ENCODE measurements at regions not wholly inside any gene's neighbourhood (a gene's known extent, or its start where the extent isn't known, plus 50 kb on each side); places are given as distances from the start of the nearest gene placed in this dataset.

DNA sequence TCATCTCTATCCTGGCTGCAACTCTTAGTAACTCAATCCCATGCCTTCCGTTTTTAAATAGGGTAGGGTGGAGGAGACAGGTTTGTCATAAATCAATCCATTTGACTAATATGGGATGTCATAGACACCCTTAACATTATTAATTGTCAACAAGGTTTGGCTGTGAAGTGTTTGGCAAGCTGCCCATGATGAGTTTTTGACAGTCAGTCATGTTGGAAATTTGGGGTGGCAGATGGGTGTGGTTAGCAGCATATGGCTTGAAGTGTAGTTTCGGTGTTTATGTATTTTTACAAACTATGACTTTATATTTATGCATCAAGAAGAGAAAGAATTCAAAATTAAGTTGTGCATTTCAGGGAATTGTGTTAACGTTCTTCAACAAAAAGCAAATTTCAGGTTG, 221.8 kb upstream of the CDH5 start:
- TF ChIP-seq, protein P1, sequence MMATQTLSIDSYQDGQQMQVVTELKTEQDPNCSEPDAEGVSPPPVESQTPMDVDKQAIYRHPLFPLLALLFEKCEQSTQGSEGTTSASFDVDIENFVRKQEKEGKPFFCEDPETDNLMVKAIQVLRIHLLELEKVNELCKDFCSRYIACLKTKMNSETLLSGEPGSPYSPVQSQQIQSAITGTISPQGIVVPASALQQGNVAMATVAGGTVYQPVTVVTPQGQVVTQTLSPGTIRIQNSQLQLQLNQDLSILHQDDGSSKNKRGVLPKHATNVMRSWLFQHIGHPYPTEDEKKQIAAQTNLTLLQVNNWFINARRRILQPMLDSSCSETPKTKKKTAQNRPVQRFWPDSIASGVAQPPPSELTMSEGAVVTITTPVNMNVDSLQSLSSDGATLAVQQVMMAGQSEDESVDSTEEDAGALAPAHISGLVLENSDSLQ (IDR thresholded peaks at IDR 0.05), result no peak
- no peak for TF ChIP-seq FOXA1 (IDR thresholded peaks at IDR 0.05)
- TF ChIP-seq SP1 (IDR thresholded peaks at IDR 0.05), result no peak
- TF ChIP-seq ARNT (IDR thresholded peaks at IDR 0.05), result no peak
- no peak for TF ChIP-seq ZNF384 (IDR thresholded peaks at IDR 0.05)
- TF ChIP-seq L3MBTL2 (conservative IDR thresholded peaks at IDR 0.05), result no peak
- no peak for TF ChIP-seq FOXM1 (IDR thresholded peaks at IDR 0.05; ENCODE audit: borderline replicate concordance)
- no peak for TF ChIP-seq HDGF (IDR thresholded peaks at IDR 0.05; ENCODE audit: borderline replicate concordance)
- TF ChIP-seq FOXK2 (IDR thresholded peaks at IDR 0.05), result no peak
- TF ChIP-seq TARDBP (IDR thresholded peaks at IDR 0.05), result no peak

Measured in HEK293T (cell line).